ENCODE measurements at regions not wholly inside any gene's neighbourhood (a gene's known extent, or its start where the extent isn't known, plus 50 kb on each side); places are given as distances from the start of the nearest gene placed in this dataset.
"Not testable (repeated sequence)": the region's sequence is repeated elsewhere in the genome, so short reads cannot be mapped to it uniquely, and the experiment has no call there.

GRCh38 chr1:244271691-244272308, 179.9 kb downstream of the ADSS2 start:
- no peak for DNase-seq

GRCh38 chr1:244272471-244273261, 179.0 kb downstream of the ADSS2 start:
- peak; percentile 87 for DNase-seq

GRCh38 chr1:244273262-244273844, 178.4 kb downstream of the ADSS2 start:
- no peak for DNase-seq

GRCh38 chr1:244273845-244274619, 177.7 kb downstream of the ADSS2 start:
- DNase-seq = peak; percentile 99

- DNase-seq = no peak
Measured at GRCh38 chr1:244276646-244277045, 175.1 kb downstream of the ADSS2 start.

GRCh38 chr1:244280201-244280600, 171.5 kb downstream of the ADSS2 start:
- peak; percentile 17 for DNase-seq

GRCh38 chr1:244280859-244281258, 170.8 kb downstream of the ADSS2 start:
- peak; percentile 32 for DNase-seq

GRCh38 chr1:244283772-244284171, 167.9 kb downstream of the ADSS2 start:
- DNase-seq = no peak

- no peak for DNase-seq
Measured at GRCh38 chr1:244284641-244285156, 167.0 kb downstream of the ADSS2 start.

GRCh38 chr1:244286341-244286740, 165.4 kb downstream of the ADSS2 start:
- no peak for DNase-seq

- no peak for DNase-seq
Measured at GRCh38 chr1:244287726-244288125, 164.0 kb downstream of the ADSS2 start.

GRCh38 chr1:244288663-244289062, 163.0 kb downstream of the ADSS2 start:
- DNase-seq = no peak

- no peak for DNase-seq
Measured at GRCh38 chr1:244289991-244290785, 161.5 kb downstream of the ADSS2 start.

- no peak for DNase-seq
Measured at GRCh38 chr1:244291236-244292201, 160.2 kb downstream of the ADSS2 start.

GRCh38 chr1:244294599-244295224, 157.0 kb downstream of the ADSS2 start:
- DNase-seq = no peak

- no peak for DNase-seq
Measured at GRCh38 chr1:244296003-244296402, 155.7 kb downstream of the ADSS2 start.

GRCh38 chr1:244296447-244296846, 155.3 kb downstream of the ADSS2 start:
- no peak for DNase-seq

GRCh38 chr1:244297087-244297486, 154.6 kb downstream of the ADSS2 start:
- DNase-seq = no peak

GRCh38 chr1:244297616-244298015, 154.1 kb downstream of the ADSS2 start:
- no peak for DNase-seq

- DNase-seq = not testable (repeated sequence)
Measured at GRCh38 chr1:244300029-244300375, 151.7 kb downstream of the ADSS2 start.

All from EL (cell line).